Mesodermal cell (in vitro differentiated cells): ENCODE measurements at regions not wholly inside any gene's neighbourhood (a gene's known extent, or its start where the extent isn't known, plus 50 kb on each side); places are given as distances from the start of the nearest gene placed in this dataset.

Experiments used
- H3K27ac ChIP-seq: 2 replicates; pipeline ENCODE4 v1.7.0; 2013; ENCODE audit warnings: mild to moderate bottlenecking, low read depth, low read length, moderate library complexity; ENCODE audit not compliant: severe bottlenecking
- H3K36me3 ChIP-seq: 2 replicates; pipeline ENCODE4 v1.7.1; 2013; ENCODE audit warnings: mild to moderate bottlenecking, low read length, moderate library complexity; ENCODE audit not compliant: control insufficient read depth, insufficient read depth
- H3K4me1 ChIP-seq: one replicate; pipeline ENCODE4 v1.7.1; 2013; ENCODE audit warnings: mild to moderate bottlenecking, low read length; ENCODE audit not compliant: insufficient read depth, control insufficient read depth, poor library complexity, severe bottlenecking
- H3K4me3 ChIP-seq: 2 replicates; pipeline ENCODE4 v1.7.0; 2013; ENCODE audit warnings: low read length, control low read depth, mild to moderate bottlenecking; ENCODE audit not compliant: insufficient read depth, poor library complexity, severe bottlenecking; ENCODE audit errors: extremely low read depth
- H3K9me3 ChIP-seq: 2 replicates; pipeline ENCODE4 v1.7.1; 2013; ENCODE audit warnings: mild to moderate bottlenecking, low read length, moderate library complexity; ENCODE audit not compliant: control insufficient read depth
- WGBS, 2 experiments: methylation state at CpG; one replicate each; pipeline ENCODE4 v1.1.5; 2013; ENCODE audit warnings: missing lambda C conversion rate in 2 of 2; ENCODE audit not compliant: insufficient coverage in 2 of 2; 5-methylcytosine and 5-hydroxymethylcytosine counted together

DNA sequence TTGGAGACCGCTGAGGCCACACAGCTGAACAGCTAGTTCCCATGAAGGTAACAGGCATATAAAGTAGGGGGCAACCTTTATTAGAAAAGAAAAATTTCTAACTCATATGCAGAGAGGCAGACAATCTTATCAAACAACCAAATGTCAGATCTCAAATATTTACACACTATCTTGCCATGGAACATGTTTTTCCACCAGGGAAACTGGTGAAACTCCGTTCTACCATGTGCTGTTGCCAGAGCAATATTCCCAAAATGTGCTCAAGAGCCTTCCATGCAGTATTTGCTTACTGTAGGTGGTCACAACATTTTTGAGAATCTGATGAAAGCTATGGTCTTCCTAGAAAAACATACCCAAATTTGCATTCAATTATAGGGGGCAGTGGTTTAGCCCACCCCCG, 143.4 kb upstream of the MAGI3 start:
- no peak overlapping the region for H3K4me3 ChIP-seq
- no peaks in the 10 kb centered on the region for H3K36me3 ChIP-seq

DNA sequence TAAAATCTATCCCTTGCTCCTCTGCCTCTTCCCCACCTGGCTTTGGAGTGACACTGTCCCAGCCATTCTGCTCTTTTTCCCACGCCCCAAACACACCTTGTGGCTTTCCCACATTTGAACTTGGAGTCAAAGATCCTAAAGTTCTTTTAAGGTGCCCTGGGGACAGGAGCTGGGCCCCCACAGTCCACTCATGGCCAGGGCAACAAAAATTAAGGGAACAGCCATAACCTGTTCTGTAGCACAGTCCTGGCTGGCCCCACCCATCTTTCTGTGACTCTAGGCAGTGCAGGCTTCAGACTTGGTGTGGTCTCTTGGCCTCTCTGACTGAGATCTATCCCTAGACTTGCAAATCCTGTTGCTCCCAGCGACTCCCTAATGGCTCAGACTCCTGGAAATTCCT, 143.0 kb upstream of the MAGI3 start:
- Histone ChIP-seq H3K4me3 (no peak overlapping the region), H3K36me3 (no peaks in the 10 kb centered on the region), H3K27ac (no peak overlapping the region), H3K4me1 (no peaks in the 10 kb centered on the region), H3K9me3 (no peaks in the 10 kb centered on the region)
- WGBS, 2 experiments = 88 to 94% methylated on average over 2 of the region's 2 CpGs

More for the DNA sequence above, 143.4 kb upstream of the MAGI3 start:
- no peaks in the 10 kb centered on the region for H3K4me1 ChIP-seq
- H3K27ac ChIP-seq = no peak overlapping the region
- 90 to 94% methylated on average over 2 of the region's 3 CpGs for WGBS, 2 experiments
- H3K9me3 ChIP-seq = no peaks in the 10 kb centered on the region

DNA sequence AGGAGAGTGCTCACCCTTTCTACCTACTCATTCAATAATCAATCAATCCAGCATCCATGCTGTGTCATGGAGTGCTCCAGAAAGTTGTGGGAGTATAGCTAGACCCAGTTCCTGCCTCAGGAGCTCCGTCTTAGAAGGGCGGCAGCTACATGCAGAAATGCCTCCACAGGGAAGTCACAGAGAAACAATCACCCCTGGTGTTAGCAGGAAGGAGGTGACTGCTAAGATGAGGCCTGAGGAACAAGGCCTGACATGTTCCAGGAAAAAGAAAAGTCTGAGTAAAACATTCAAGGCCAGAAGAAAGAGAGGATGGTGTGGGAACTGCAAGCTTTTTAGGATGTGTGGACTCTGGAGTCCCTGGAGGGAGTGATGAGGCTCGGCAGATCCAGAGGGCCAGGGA, 142.5 kb upstream of the MAGI3 start:
- WGBS, 2 experiments = 80 to 100% methylated on average over 1 to 3 of the region's 3 CpGs
- Histone ChIP-seq H3K4me1 (no peaks in the 10 kb centered on the region), H3K27ac (no peak overlapping the region), H3K36me3 (no peaks in the 10 kb centered on the region), H3K9me3 (no peaks in the 10 kb centered on the region), H3K4me3 (no peak overlapping the region)

DNA sequence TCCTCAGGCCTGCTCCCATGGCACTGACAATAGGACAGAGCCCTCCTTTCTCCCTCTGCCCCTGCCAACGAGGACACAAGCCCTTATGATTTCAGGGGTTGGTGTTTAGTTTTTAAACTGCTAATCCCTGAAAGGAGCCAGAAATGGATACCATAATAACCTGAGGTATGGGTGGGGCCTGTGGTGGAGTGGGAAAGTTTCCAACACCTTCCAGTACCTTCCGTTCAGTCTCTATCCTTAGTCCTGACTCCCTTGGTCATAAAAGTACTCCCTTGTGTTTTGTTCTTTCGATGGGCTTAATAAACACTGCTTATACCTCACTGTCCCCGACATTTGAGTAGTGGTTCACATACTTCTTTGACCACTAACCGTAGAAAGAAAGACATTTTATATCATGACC, 141.8 kb upstream of the MAGI3 start:
- H3K27ac ChIP-seq = no peak overlapping the region
- no peaks in the 10 kb centered on the region for H3K4me1 ChIP-seq
- WGBS, 2 experiments = 71 to 91% methylated on average over 3 to 4 of the region's 5 CpGs
- no peaks in the 10 kb centered on the region for H3K9me3 ChIP-seq
- no peaks in the 10 kb centered on the region for H3K36me3 ChIP-seq
- H3K4me3 ChIP-seq = no peak overlapping the region

DNA sequence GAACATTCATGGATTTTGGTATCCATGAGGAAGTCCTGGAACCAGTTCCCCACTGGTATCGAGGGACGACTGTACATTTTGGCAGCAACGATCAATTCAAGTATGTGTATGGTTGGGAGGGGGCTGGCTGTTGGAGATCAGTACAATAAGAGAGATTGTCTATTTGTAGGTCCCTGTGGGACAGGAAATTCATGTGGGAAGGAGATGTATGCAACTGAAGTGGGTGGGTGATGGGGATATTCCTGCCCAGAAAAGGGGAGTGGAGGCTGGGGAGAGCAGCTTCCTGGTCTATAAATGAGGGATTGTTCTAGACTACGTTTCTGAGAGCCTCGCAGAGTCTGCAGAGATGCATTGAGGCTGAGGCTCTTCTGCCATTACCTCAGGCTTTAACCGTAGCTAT, 140.2 kb upstream of the MAGI3 start:
- H3K4me3 ChIP-seq = no peak overlapping the region
- 90 to 96% methylated on average over 3 to 4 of the region's 6 CpGs for WGBS, 2 experiments
- no peaks in the 10 kb centered on the region for H3K36me3 ChIP-seq
- no peaks in the 10 kb centered on the region for H3K4me1 ChIP-seq
- no peak overlapping the region for H3K27ac ChIP-seq
- no peaks in the 10 kb centered on the region for H3K9me3 ChIP-seq

DNA sequence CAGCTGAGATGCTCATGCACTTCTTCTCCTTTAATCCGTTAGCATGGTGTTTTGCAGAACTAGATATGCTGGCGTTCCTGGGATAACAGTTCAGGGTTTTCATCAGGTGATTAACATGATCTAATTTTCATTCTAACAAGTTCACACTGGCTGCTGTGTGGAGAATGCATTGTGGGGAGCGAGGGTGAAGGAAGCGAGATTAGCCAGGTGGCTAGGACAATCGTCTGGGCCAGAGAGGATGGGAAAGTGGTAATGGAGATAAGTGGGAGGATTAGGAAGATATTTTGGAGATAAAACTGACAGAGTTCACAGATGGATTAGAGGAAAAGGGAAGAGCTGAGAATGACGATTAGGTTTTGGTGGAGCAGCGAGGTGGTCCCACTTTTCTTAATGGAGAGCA, 138.1 kb upstream of the MAGI3 start:
- H3K36me3 ChIP-seq = no peaks in the 10 kb centered on the region
- no peak overlapping the region for H3K4me3 ChIP-seq
- 79 to 89% methylated on average over 6 of the region's 7 CpGs for WGBS, 2 experiments
- no peaks in the 10 kb centered on the region for H3K9me3 ChIP-seq
- no peaks in the 10 kb centered on the region for H3K4me1 ChIP-seq
- H3K27ac ChIP-seq = no peak overlapping the region

DNA sequence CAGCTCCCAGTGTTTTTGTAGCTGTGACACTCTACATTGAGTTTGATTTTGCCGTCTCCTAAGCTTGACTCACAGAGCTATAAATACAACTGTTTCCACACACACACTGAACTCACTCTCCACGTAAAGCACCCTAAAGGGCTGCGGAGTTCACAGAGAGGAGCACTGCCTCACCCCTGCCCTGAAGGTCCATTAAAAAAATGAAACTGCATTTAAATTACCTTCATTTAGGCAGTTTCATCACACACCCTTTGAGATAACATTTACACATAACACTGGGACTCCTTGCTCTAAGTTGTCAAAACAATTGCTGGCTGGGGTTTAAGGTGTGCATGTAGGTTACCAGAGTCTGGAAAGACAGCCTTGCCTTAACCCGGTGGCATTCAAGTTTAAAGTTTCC, 137.1 kb upstream of the MAGI3 start:
- H3K36me3 ChIP-seq = no peaks in the 10 kb centered on the region
- H3K9me3 ChIP-seq = no peaks in the 10 kb centered on the region
- no peak overlapping the region for H3K27ac ChIP-seq
- H3K4me3 ChIP-seq = no peak overlapping the region
- H3K4me1 ChIP-seq = no peaks in the 10 kb centered on the region
- 96 to 100% methylated on average over 1 to 4 of the region's 4 CpGs for whole genome bisulfite sequencing, 2 experiments

DNA sequence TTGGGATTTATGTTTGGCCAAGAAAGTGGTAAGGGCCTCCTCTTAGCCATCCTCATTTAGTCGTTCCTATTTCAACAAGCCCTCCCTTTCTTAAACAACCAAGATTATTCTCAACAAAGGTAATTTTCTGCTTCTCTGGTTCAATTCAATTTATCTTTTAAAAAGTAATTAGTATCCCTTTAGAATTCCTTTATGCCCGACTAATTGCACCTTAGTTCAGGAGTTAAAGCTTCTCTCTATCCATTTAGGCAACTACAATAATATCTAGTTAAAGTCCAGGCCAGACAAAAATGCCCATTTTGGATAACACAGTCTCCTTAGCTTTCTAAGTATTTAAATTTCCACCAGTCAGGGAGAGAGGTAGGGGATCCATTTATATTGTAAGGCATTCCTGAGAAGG, 136.7 kb upstream of the MAGI3 start:
- Histone ChIP-seq H3K9me3 (no peaks in the 10 kb centered on the region), H3K27ac (no peak overlapping the region), H3K4me1 (no peaks in the 10 kb centered on the region), H3K36me3 (no peaks in the 10 kb centered on the region), H3K4me3 (no peak overlapping the region)
- 80 to 86% methylated on average over 1 of the region's 2 CpGs for WGBS, 2 experiments

DNA sequence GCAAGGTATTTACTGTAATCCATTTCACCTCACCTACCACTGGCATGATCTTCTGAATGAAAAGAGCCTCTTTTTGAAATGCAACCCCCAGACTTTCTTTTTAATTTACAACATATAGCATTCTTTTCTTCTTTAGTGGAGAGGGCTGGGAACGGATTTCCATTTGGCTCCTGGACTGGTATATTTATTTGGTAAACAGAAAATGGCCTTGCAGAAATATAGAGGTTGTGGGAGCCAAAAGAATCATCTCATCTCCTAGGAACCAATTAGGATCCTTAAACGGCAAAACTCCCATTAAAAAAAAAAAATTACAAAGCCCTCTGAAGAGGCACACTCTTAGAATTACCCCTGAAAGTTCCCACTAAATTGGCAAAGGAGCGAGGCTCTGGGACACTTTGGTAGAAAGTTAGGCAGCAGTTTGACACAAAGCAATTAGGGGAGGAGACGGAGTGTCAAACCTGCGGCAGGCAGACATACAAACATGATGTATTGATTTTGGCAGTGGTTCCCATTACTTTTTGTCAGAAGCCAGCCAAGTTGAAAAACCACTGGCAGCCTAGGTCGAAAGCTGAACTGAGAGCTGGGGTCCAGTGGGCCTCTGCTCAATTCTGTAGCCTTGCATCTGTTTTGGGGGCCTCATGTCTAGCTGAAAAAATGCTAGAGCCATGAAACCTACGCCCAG, 135.1 kb upstream of the MAGI3 start:
- 85 to 95% methylated on average over 4 of the region's 7 CpGs for WGBS, 2 experiments
- Histone ChIP-seq H3K36me3 (no peaks in the 10 kb centered on the region), H3K4me3 (no peak overlapping the region), H3K27ac (no peak overlapping the region), H3K4me1 (no peaks in the 10 kb centered on the region), H3K9me3 (no peaks in the 10 kb centered on the region)

DNA sequence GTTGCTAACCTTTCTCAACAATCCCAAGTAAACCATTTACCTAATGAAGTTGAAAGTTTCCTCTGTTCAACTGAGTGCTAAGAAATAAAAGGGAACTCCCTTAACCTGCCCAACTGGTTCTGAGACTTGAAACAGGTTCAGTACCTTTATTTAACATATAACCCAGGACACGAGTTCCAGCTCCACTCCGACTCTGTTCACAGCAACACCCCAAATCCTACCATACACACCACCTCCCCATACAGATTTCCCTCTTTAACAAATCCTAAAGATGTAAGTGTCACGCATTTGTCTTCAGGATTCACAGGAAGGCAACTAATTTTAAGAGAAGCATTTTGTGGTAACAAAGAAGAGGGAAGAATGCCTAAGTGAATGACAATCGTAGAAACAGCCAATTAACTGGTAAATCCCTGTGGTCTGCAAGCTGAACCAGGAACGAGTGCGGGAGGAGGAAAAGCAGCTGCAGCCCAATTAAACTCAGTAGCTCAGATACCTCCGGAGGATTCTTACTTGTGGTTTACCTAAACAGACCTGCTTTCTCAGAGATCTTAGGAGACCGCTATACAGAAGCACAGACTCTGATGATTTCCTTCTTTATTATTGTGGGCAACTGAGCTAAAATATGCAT, 134.5 kb upstream of the MAGI3 start:
- no peak overlapping the region for H3K27ac ChIP-seq
- H3K4me3 ChIP-seq = no peak overlapping the region
- 62 to 73% methylated on average over 6 to 8 of the region's 8 CpGs for WGBS, 2 experiments
- no peaks in the 10 kb centered on the region for H3K9me3 ChIP-seq
- H3K36me3 ChIP-seq = no peaks in the 10 kb centered on the region
- H3K4me1 ChIP-seq = no peaks in the 10 kb centered on the region

DNA sequence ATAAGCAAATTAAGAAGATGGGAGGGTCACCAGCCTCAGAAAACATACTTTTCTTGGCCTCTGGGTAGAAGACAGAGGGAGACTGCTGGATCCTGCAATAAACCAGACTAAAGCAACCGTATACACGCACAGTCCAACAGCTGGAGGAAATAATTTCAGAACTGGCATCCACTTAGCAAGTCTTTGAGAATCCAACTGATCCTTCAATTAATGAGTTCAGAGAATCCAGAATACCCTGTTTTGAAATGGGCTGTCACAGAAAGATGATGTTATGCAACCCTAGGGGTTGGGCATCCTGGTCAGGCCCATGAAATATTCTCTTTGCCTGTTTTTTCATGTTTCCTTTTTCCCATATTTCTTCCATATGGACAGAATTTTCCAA, 134.0 kb upstream of the MAGI3 start:
- no peaks in the 10 kb centered on the region for H3K4me1 ChIP-seq
- 100% methylated on average over 1 to 2 of the region's 2 CpGs for WGBS, 2 experiments

More for the DNA sequence above, 134.0 kb upstream of the MAGI3 start:
- H3K9me3 ChIP-seq = no peaks in the 10 kb centered on the region
- H3K27ac ChIP-seq = no peak overlapping the region
- no peaks in the 10 kb centered on the region for H3K36me3 ChIP-seq
- no peak overlapping the region for H3K4me3 ChIP-seq
